ENCODE measurements at regions not wholly inside any gene's neighbourhood (a gene's known extent, or its start where the extent isn't known, plus 50 kb on each side); places are given as distances from the start of the nearest gene placed in this dataset.

DNA sequence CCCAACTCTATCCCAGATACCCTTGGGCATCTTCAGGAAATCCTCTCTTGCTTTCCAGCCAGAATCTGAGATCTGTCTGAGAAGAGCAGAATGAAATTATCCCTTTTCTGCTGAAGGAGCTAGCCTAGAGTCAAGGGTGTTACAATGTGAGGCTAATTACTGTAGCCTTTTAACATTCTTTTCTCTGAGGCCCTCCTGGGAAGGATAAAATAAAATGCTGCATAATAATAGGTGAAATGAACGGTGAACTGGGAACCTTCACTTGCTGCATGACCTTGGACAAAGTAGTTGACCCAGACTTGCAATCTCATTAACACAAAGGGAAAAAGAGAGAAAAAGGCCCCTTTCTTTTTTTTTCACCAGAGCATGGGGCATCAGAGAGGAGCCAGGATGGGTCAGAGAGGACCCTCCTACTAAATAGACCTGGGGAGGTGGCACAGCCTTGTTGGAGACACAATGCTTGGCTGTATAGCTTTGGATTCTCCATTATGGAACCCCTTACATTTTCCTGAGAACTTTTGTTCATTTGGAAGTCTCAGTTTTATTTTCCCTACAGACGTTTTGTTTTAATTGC, 137.0 kb upstream of the LIPC start:
- DNase-seq (ENCODE audit: low read depth in 4 of 4, low spot score in 3 of 4): no peak

DNA sequence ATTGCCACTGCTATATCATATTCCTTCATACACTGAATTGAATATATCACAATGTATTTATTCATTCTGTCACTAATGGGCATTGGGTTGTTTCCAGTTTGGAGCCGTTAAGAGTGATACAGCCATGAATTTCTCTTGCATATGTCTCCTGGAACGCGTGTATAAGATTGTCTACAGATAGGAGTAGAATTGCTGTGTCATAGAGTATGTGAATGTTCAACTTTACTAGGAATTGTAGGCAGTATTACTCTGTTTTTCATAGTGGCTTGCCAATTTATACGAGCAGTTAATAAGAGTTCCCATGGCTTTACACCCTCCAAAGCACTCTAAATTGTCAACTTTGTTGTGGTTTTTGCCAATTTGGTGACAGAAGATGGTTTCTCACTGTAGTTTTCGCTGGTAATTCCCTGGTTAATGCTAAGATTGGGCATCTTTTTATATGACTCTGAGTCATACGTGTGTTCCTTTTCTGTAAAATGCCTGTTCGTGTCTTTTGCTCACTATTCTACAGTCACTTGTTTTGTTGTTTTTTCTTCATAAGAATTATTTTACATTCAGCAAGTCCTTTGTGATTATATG, 136.1 kb upstream of the LIPC start:
- DNase-seq (ENCODE audit: low read depth in 4 of 4, low spot score in 3 of 4): no peak

DNA sequence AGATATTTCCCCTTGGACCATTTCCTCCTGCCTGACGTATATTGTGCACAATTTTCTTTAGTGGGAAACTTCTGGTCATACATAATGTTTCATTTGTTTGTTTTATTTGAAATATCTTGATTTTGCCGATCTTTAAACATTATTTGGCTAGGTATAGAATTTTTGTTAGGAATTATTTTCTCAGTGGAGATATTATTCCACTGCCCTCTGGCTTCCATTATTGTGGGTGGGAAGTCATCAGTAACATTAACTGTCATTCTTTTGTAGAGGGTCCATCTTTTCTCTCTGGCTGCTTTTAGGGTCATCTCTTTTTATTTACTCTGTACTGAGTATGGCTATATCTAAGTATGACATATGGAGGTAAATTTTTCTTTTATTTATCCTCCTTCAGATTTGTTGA, 135.5 kb upstream of the LIPC start:
- no peak for DNase-seq (ENCODE audit: low read depth in 4 of 4, low spot score in 3 of 4)

DNA sequence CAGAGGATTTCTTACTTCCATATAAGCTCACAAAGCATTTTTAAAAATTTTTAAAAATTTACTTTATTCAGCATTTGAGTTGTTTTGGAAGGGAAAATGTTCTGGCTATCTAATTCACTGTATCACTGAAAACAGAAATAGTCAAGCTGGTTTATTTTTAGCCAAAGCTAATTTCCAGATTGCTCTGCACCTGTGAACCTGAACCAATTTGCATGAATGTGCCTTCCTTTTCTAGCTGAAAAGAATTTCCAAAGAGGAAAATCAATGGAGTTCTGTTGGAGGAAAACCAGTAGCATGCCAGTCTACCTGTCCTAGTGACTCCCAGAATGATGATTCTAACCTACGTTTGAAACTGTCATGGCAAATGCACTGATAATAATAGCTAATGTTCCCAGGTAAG, 134.2 kb upstream of the LIPC start:
- no peak for DNase-seq (ENCODE audit: low read depth in 4 of 4, low spot score in 3 of 4)

DNA sequence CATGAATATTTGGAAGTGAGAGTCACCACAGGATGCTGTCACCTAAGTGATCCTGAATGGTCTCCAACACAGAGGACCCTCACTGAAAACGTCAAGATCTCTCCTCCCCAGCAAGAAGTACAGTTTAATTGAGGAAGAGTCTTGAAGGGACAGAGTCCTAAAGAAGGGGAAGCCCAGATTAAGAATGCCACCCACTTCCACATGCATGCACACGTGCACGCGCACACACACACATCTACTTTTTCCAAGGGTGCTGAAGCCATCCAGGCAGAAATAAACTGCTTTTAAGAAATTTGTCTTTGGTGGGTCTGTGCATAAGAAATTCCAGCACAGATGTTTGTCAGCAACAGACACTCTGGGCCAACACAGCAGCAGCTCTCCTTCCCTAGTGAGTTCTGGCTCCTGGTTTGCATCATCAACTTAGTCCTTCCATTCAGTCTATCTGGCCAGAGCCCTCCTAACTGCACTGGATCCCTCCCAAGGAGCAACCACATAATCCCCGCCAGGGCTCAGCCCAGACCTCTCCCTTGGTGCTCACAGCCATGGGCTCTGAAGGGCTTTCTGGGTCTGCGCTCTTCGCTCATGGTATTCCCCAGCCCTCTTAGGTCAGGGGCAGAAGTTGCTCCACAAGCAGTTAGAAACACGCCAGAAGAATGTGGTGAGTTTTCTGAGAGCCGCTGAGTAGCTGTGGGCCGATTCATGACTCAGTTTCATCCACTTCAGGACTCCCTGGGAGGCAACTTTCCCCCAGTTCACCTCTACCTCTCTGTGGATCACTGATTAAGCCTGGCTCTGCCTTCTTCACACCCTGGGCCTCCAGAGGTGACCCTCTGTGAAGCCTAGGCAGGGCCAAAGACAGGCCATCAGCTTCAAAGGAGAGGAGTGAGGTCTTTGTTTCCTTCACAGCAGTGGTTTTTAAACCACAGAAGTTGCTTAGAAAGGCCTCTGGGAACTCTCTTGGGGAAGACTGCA, 132.6 kb upstream of the LIPC start:
- no peak for DNase-seq (ENCODE audit: low read depth in 4 of 4, low spot score in 3 of 4)

DNA sequence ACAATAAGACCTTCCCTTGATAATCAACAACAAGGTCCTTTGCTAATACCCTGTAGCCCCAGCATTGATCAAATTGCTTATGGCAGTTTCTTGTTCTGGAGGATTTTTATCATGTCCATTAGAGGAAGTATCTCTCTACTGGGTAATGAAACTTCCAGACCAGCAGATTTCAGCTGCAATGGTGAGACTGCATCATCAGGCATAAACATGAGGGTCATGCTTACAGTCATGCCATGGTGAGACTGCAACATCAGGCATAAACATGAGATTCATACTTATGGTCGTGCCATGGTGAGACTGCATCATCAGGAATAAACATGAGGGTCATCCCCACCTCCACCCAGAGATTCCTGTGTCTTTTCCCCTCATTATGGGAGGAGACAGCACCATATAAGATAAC, 129.0 kb upstream of the LIPC start:
- no peak for DNase-seq (ENCODE audit: low read depth in 4 of 4, low spot score in 3 of 4)

DNA sequence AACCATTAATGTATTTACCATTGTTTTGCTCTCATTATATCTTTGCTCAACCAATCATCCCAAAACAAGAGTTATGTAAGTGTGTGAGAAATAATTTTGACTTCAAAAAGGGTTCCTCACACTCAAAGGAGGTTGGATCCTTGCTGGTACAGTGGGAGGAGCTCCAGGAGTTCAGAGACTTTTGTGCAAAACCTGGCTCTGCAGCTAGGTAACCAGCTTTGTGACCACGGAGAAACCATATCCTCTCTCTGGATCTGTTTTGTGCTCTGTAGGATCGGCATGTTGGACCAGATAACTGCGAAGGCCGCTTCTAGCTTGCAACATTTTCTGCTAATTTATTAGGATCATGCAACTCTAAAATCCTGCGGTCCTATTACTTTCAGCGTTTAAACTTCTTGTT, 128.6 kb upstream of the LIPC start:
- DNase-seq (ENCODE audit: low read depth in 4 of 4, low spot score in 3 of 4): no peak

DNA sequence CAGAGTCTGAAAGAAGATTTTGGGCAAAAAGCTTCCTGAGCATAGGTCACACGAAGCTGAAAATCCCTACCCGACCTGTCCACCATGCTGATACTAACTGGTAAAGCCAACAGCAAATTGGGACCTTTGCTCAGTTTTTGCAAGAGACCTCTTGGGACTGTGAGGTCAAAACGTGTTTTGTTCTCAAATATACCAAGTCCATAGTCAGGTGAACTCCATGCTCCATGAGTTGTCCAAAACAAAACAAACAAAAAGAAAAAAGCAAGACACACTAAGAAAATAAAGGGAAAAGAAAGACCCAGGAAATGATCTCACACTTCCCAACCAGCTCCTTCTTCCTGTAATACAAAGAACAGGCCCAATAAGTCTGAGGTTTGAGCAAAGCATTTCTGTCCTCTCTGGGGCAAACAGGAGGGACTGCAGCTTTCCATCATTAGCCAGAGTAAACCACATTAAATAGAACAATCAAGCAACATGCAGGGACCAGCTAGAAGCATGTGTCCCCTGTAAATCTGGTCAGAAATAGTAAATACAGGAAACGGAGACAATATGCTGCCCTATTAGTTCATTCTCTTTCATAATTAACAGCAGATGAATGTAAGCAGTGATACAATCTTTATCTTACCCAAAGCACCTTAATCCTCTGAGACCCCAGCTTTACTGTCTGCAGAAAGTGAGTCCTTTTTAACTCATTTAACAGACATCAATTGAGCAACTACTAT, 125.0 kb upstream of the LIPC start:
- DNase-seq (ENCODE audit: low read depth in 4 of 4, low spot score in 3 of 4): no peak

DNA sequence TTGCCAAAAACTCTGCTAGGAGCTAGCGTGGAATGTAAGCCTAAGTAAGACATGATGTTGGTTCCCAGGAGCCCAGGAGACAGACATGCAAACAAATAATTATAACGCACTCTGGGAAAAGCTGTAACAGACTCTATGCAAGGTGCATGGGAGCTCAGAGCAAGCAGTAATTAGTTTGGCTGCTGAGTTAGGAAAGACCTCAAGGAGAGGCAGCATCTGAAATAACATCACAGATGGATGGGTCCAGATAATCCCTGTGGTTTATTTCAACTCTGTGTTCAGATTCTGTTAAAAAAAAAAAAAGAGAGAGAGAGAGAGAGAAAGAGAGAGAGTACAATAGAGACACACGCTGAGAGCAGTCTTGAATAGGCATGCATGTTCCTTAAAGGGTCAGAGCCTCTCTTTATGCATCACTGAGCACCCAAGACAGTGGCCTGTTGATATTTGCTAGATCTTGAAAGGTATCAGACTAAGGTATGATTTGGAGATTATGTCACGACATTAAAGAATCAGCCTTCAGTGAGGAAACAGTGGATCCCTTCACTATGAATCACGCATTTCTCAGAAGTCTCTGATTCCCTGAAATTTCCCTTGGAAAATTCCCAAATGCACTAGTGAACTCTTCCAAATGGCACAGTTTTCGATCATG, 124.4 kb upstream of the LIPC start:
- DNase-seq (ENCODE audit: low read depth in 4 of 4, low spot score in 3 of 4): no peak

DNA sequence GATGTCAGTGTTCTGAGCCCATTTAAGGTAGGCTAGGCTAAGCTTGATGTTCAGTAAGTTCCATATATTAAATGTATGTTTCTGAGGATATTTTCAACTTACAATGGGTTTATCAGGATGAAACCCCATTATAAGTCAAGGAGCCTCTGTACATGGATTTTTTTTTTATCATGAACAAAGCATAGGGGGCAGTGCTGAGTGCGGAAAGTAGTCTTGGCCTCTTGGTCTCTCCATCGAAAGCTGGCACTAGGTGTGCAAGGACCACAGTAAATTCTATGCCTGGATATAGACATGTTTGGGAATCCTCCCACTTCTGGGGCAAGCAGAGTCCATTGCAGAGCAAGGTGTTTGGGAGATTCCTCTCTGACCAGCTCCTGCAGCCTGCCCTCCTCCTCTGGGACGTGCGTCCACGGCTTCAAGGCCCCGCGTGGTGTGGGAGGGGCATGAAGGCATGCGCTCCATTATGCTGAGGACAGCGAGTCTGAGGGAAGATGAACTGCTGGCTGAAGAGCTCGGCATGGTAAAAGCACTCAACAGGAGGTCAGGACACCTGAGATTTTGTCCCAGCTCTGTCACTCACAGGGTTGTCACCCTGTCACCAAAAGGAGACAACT, 122.9 kb upstream of the LIPC start:
- no peak for DNase-seq (ENCODE audit: low read depth in 4 of 4, low spot score in 3 of 4)

DNA sequence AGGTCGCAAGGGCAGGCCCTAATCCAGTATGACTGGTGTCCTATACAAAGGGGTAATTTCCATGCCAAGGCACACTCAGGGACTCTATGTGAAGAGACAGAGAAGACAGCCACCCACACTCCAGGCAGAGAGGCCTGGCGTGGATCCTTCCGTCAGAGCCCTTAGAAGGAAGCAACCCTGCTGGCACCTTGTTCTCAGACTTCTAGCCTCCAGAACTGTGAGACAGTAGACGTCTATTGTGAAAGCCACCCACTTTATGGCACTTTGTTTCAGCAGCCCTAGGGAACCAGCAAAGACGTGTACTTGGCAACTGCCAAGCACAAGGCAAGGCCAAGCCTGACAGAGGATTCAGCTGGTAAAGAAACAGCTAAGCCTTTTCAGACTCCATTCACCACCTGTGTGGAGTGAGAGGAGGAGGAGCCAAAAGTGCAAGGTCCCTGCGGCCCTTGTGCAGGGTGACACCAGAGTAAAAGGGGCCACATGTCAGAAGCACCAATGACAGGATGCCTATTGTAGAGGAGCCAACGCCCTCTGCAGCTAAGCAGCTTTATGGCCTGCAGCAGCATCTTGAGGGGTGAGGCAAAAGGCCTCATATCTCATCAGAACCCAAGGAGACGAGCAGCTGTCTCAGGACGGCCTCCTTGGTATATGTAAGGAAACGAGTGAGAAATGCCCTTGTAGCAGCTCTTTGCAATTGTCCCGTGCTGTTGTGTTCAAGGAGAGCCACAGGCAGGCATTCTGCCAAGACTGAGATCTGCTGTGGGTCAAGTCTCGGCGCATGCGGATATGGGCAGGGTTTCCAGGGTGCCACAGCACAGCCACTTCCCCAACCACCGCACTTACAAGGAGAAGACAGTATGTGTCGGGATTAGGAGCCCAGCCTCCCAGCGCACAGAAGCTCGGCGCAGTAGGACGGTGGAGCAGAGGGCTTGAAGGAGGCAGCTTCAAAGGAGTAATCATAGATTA, 121.5 kb upstream of the LIPC start:
- DNase-seq (ENCODE audit: low read depth in 4 of 4, low spot score in 3 of 4): no peak

DNA sequence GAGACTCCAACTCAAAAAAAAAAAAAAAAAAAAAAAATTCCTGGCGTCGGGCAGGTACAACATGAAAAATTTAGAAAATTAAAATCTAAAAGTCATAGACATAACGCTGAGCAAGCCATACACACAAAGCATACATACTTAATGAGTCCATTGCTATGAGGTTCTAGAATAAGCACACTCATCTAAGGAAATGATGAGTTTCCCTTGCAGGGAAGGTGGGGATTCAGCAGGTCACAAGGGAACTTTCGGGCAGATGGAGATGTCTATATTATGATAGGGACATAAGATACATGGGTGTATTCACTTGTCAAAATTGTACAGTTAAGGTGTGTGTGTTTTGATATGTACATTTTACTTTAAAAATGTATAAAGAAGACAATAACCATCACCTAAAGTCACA, 120.2 kb upstream of the LIPC start:
- DNase-seq (ENCODE audit: low read depth in 4 of 4, low spot score in 3 of 4): no peak

DNA sequence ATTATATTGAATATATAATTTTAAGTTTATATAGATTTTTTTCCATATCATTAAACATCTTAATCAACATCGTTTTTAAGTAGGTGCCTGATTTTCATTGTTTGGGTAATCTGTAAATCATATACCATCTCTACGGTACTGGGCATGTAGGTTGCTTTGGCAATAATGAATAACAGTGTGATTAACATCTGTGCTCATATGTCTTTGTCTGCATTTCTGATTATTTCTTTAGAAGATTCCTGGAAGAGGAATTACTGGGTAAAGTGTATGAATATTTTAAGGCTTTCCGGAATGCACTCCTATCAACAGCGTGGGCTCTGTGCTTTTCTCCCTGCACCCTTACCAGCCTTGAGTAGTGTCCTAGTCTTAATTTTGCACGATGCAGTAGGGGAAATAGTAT, 119.8 kb upstream of the LIPC start:
- DNase-seq (ENCODE audit: low read depth in 4 of 4, low spot score in 3 of 4): no peak

DNA sequence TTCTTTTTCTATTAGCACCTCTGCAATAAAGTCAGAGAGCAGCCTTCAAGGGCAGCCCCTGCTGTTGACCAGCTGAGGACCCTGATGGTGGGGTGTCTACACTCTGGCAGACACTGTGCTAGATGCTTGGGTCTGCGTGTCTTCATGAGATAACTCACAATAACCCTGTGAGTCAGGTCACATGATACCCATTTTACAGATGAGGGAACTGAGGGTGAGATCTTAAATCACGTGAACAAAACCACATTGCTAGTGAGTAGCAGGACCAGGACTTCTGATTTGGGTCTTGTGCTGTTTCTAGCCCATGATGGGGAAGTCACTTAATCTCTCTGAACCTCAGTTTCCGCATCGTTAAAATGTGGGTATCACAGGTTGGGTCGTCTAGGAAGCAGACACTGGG, 118.5 kb upstream of the LIPC start:
- DNase-seq (ENCODE audit: low read depth in 4 of 4, low spot score in 3 of 4): no peak

DNA sequence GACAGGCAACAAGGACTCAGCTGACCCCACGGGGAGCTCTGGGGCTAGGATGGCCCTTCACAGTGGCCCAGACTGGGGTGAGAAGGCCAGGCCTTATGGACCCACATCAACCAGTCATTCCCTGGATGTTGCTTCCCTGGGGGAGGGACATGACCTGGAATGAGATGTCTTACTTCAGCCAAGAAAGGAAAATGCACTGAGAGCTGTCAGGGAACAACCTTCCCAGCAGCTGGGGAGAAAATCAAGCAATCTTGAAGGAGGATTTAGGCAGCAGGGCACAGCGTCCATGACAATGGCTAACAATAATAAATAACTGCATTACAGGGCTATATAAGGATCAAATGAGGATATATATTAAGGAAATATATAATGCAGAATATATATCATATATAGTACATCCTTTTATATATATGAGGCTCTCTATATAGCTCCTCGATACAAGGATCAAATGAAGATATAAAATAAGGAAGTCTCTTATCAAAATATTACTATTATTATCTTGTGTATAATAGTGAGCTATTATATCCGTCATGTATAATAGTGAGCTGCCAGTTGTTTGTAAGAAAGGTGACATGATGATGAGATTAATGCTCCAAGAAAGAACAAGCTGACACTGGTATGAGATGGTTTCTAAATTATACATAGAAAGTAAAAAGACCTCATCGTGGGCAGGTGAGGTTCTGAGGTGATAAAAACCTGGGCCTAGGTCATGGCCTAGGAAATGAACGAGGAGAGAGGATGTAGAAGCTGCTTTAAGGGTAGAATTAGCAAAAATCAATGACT, 117.8 kb upstream of the LIPC start:
- no peak for DNase-seq (ENCODE audit: low read depth in 4 of 4, low spot score in 3 of 4)

DNA sequence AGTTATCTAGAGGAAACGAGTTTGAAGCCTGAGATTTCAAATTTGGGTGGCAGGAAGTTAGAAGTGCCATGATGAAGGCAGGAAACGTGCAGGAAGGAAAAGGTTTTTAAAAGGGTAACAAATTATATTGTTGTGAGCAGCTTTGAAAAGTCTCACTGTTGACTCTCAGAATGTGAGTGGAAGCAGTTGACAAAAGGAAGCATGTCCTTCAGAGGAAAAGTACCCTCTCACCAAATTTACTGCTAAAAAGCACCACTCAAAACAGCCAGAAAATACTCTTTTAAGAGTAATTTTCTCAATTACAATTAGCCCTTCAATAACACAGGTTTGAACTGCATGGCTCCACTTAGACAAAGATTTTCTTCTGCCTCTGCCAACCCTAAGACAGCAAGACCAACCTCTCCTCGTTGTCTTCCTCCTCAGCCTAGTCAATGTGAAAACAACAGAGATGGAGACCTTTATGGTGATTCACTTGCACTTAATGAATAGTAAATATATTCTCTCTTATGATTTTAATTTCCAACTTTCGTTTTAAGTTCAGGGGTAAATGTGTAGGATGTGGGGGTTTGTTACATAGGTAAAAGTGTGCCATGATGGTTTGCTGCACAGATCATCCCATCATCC, 117.1 kb upstream of the LIPC start:
- no peak for DNase-seq (ENCODE audit: low read depth in 4 of 4, low spot score in 3 of 4)

DNA sequence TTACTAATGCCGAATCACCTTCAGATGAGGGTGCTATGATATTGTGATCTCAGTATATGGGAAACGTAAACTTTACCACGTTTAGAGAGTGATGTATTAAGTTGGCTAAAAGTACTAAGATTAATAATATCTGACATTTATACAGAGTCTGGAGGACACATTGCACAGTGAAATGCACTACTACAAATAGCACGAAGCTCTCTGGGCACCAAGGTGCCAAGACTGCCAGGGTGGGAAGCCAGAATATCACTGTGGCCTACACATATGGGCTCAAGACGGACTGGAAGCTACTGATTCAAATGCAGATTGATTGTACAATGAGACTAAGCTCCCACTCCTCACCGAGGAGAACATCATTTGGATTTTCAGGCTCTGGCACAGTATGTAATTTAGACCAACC, 113.3 kb upstream of the LIPC start:
- DNase-seq (ENCODE audit: low read depth in 4 of 4, low spot score in 3 of 4): no peak

DNA sequence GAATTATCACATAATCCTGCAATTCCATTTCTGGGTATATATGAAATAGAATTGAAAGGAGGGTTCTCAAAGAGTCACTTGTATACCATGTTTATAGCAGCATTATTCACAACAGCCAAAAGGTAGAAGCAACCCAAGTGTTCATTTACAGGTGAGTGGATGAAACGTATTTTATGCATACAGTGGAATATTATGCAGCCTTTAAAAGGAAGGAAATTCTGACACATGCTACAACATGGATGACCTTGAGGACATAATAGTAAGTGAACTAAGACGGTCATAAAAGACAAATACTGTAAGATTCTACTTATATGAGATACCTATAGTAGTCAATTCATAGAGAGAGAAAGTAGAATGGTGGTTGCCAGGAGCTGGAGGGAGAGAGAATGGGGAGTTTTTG, 110.8 kb upstream of the LIPC start:
- DNase-seq (ENCODE audit: low read depth in 4 of 4, low spot score in 3 of 4): no peak

All from left renal pelvis (tissue), 4 donors.